Left lung (tissue), 4 donors: ENCODE measurements at regions not wholly inside any gene's neighbourhood (a gene's known extent, or its start where the extent isn't known, plus 50 kb on each side); places are given as distances from the start of the nearest gene placed in this dataset.
"Not testable (repeated sequence)": the region's sequence is repeated elsewhere in the genome, so short reads cannot be mapped to it uniquely, and the experiment has no call there.

Experiments used
- ATAC-seq: fragments of 200-7000 bp; cut with Tn5 transposase; one replicate; pipeline ENCODE4 v1.9.1; 2020; ENCODE audit warnings: moderate library complexity
- DNase-seq, 4 donors: peaks; one replicate each; pipeline ENCODE4 v3.0.0-alpha.2; 2013 to 2020
- H3K27ac ChIP-seq, 2 donors: fragments of 200-600 bp; sonication (generic) in 1 of 2; one replicate each; pipeline versions ENCODE4 v1.5.0 to v1.8.0; 2020 to 2021
- H3K27me3 ChIP-seq, 2 donors: fragments of 200-600 bp; sonication (generic) in 1 of 2; one replicate each; pipeline versions ENCODE4 v1.5.0 to v1.8.0; 2020 to 2021
- H3K36me3 ChIP-seq, 2 donors: fragments of 200-600 bp; sonication (generic) in 1 of 2; one replicate each; pipeline versions ENCODE4 v1.5.0 to v1.8.0; 2020 to 2021
- H3K4me1 ChIP-seq, 2 donors: fragments of 200-600 bp; one replicate each; pipeline ENCODE4 v1.8.0; 2021
- H3K4me3 ChIP-seq, 2 donors: fragments of 200-600 bp; sonication (generic) in 1 of 2; one replicate each; pipeline versions ENCODE4 v1.5.0 to v1.8.0; 2020 to 2021; ENCODE audit warnings: mild to moderate bottlenecking in 1 of 2
- H3K9me3 ChIP-seq, 2 donors: fragments of 200-600 bp; sonication (generic) in 1 of 2; one replicate each; pipeline versions ENCODE4 v1.5.0 to v1.8.0; 2020 to 2021
- intact Hi-C, 2 donors: fragments of 100-400 bp; cut with DNase I; formaldehyde crosslinking; loops; one replicate each; pipeline versions ENCODE4 v1.11.2 to v1.14.2; 2022
- TF ChIP-seq, protein P1 (sequence below), 2 donors: fragments of 200-600 bp; sonication (generic) in 1 of 2; IDR thresholded peaks; one replicate each; pipeline versions ENCODE4 v1.5.0 to v1.8.0; 2021; ENCODE audit warnings: antibody characterized with exemption in 2 of 2
- donor health status: DM: no; HTN: yes; CAD: no.
- donor health status: DM: no; HTN: no; CAD: no.

- intact Hi-C loops, result no loop called here
- no peak overlapping the region for H3K4me3 ChIP-seq
- no peaks in the 10 kb centered on the region for H3K4me1 ChIP-seq
- DNase-seq, result no peak
- H3K36me3 ChIP-seq, result no peaks in the 10 kb centered on the region
- no peak for ATAC-seq
- peaks cover 67 to 100% of the 10 kb centered on the region in 2 donors for H3K27me3 ChIP-seq
- H3K27ac ChIP-seq, result no peak overlapping the region
- no peaks in the 10 kb centered on the region for H3K9me3 ChIP-seq
- TF ChIP-seq, protein P1, sequence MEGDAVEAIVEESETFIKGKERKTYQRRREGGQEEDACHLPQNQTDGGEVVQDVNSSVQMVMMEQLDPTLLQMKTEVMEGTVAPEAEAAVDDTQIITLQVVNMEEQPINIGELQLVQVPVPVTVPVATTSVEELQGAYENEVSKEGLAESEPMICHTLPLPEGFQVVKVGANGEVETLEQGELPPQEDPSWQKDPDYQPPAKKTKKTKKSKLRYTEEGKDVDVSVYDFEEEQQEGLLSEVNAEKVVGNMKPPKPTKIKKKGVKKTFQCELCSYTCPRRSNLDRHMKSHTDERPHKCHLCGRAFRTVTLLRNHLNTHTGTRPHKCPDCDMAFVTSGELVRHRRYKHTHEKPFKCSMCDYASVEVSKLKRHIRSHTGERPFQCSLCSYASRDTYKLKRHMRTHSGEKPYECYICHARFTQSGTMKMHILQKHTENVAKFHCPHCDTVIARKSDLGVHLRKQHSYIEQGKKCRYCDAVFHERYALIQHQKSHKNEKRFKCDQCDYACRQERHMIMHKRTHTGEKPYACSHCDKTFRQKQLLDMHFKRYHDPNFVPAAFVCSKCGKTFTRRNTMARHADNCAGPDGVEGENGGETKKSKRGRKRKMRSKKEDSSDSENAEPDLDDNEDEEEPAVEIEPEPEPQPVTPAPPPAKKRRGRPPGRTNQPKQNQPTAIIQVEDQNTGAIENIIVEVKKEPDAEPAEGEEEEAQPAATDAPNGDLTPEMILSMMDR (IDR thresholded peaks at IDR 0.05), result no peak
Observed at GRCh38 chr6:27550692-27551091, 77.8 kb upstream of the ZNF184 start.

GRCh38 chr6:27549241-27549598, 76.3 kb upstream of the ZNF184 start:
- H3K36me3 ChIP-seq, H3K4me3 ChIP-seq, H3K27ac ChIP-seq, DNase-seq, H3K4me1 ChIP-seq, ATAC-seq, H3K9me3 ChIP-seq, intact Hi-C loops: not testable (repeated sequence)
- peaks cover 69 to 100% of the 10 kb centered on the region in 2 donors for H3K27me3 ChIP-seq

DNA sequence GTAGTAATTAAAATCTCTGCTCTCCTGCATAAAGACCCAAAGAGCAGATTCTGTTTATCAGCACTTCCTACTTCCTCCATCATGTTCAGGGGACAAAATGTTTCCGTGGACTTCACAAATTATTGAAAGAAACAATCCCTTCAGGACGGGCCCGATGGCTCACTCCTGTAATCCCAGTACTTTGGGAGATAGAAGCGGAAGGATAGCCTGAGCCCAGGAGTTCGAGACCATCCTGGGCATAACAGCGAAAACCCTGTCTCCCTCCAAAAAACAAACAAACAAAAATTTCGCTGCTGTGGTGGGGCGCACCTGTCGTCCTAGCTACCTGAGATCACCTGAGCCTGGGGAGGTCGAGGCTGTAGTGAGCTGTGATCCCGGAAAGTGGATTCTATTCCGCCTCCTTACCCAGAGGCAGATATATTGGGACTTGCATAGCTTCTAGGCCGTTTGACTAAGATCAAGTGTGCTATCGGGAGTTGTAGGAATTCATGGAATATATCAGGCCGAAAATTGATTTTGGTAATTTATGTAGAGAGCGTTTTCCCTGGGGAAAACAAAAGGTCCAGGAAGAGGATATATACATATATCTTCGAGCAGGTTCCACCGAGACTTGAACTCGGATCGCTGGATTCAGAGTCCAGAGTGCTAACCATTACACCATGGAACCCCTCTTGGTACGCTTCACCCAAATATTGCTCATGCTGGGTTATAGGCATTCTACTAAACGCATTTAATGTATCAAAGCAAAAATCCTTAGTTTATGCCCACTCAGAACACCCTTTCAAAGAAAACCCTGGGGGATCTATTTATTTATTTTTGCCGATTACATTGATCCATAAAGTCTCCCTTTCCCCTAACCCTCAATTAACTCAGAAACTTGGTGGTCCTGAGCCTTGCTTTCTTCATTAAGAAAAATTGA, 74.5 kb upstream of the ZNF184 start:
- H3K4me3 ChIP-seq, result no peak overlapping the region
- no peaks in the 10 kb centered on the region for H3K36me3 ChIP-seq
- intact Hi-C loops, result no loop called here
- no peak for DNase-seq
- peaks cover 60 to 100% of the 10 kb centered on the region in 2 donors for H3K27me3 ChIP-seq
- H3K4me1 ChIP-seq, result no peaks in the 10 kb centered on the region
- no peak overlapping the region for H3K27ac ChIP-seq
- TF ChIP-seq, protein P1 (IDR thresholded peaks at IDR 0.05), result no peak
- peaks cover 0 to 2% of the 10 kb centered on the region in 2 donors for H3K9me3 ChIP-seq
- ATAC-seq, result no peak

- Histone ChIP-seq H3K27me3 (peaks cover 60 to 100% of the 10 kb centered on the region in 2 donors), H3K27ac (no peak overlapping the region), H3K4me3 (no peak overlapping the region), H3K4me1 (no peaks in the 10 kb centered on the region), H3K36me3 (no peaks in the 10 kb centered on the region), H3K9me3 (peaks cover 0 to 2% of the 10 kb centered on the region in 2 donors)
- TF ChIP-seq, protein P1 (IDR thresholded peaks at IDR 0.05), result no peak
- no peak for DNase-seq
- ATAC-seq, result no peak
- intact Hi-C loops, result no loop called here
Observed at GRCh38 chr6:27546522-27546921, 73.6 kb upstream of the ZNF184 start.

DNA sequence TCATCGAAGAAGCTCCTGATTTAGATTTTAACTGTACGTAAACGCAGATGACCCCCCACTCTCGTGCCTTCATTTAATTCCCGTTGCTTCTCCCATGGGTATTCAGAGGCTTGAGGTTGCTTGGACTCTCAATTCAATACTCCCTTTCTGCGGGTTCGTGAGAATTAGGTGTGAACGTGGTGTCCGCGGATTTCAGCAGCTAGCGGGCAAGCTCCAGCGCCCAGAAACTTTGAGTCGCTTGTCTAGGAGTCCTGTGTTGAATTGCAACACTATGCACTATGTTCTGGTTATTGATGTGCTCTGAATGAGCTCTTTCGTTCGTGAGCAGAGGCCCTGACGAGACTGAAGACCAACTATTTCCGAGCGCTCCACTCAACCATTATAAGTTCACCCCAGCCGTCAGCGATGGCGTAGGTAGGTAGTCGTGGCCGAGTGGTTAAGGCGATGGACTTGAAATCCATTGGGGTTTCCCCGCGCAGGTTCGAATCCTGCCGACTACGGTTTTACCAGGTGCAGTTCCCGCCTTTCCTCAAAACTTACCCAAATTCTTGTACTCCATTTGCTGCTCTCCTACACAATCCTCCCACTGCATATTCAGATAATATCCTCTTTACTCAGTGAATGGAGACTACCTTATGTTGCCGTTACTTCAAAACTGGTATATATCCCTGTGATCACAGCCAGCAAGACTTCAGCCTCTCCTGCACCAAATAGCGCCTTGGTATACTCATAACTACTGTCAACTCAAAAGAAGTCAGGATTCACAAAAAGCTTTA, 72.6 kb upstream of the ZNF184 start:
- H3K4me3 ChIP-seq, result no peak overlapping the region
- peaks cover 0 to 2% of the 10 kb centered on the region in 2 donors for H3K9me3 ChIP-seq
- peaks cover 60 to 100% of the 10 kb centered on the region in 2 donors for H3K27me3 ChIP-seq
- ATAC-seq, result no peak
- TF ChIP-seq, protein P1 (IDR thresholded peaks at IDR 0.05), result no peak
- no peak for DNase-seq
- H3K4me1 ChIP-seq, result no peaks in the 10 kb centered on the region
- intact Hi-C loops, result no loop called here
- no peaks in the 10 kb centered on the region for H3K36me3 ChIP-seq
- no peak overlapping the region for H3K27ac ChIP-seq
